GM10266 (cell line): ENCODE measurements at regions not wholly inside any gene's neighbourhood (a gene's known extent, or its start where the extent isn't known, plus 50 kb on each side); places are given as distances from the start of the nearest gene placed in this dataset.

Experiments
- DNase-seq: peaks from one replicate; pipeline ENCODE4 v3.0.0; 2012; ENCODE audit errors: extremely low spot score
- CTCF ChIP-seq: IDR thresholded peaks from 2 replicates; pipeline ENCODE4 v1.5.1; 2012; ENCODE audit warnings: mild to moderate bottlenecking, low read depth; ENCODE audit not compliant: control insufficient read depth, insufficient read depth; ENCODE audit errors: missing control alignments

- no peak for TF ChIP-seq CTCF
- DNase-seq = no peak
Measured at GRCh38 chr10:44822966-44823365, 88.2 kb upstream of the TMEM72 start.

GRCh38 chr10:44824607-44825006, 86.5 kb upstream of the TMEM72 start:
- TF ChIP-seq CTCF = no peak
- no peak for DNase-seq

DNA sequence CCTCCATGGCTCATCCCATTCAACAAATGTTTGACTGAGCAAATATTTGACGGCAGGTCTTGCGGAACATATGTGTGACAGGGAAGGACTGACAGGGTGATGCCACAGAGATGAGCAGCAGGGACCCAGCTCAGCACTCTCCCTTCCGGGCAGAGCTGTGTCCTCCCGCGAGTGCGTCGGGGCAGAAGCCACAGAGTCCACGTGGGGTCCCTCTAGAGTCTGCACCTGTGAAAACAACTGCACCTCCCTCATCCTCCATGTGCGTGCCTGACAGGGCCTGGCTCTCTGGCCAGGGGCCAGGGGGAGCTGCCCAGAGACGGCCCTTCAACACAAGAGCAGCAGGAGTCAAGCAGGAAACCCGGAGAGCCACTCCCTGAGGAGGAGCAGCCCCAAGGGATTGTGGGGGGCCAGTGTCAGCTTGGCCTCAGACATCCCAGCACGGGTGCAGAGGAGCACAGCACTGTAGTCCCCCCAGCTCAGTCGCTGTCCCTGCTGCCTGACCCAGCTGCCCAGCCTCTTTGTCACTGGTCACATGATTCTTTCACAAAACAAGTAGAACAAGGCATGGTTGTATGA, 83.6 kb upstream of the TMEM72 start:
- TF ChIP-seq CTCF = no peak
- no peak for DNase-seq

DNA sequence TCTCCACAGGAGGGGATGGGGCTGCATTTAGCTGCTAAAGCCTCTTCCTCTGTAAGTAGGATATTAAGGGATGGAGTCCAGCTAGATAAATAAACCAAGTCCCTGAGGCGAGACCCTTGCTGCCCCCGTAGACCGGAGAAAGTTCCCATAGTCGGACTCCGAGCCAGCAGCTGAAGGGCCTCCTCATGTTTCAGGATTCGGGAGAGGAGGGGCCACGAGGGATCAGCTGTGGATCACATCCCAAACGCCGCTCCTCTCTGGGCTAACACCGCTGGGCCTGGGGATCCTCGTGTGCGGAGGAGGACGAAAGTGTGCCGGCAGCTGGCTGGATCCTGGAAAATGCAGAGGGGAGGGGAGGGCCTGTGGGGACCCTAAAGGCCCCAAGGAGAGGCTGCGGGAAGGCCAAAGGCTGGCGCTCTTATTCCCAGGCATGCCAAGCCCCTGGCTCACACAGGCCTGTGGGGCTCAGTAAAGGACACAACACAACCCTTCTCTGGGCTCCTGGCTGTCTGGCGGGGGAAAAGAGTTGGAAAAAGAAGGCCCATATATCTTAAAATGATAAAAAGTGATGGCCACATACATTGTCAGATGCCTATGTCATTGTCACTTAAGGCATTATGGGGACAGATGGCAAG, 82.5 kb upstream of the TMEM72 start:
- no peak for DNase-seq
- no peak for TF ChIP-seq CTCF

DNA sequence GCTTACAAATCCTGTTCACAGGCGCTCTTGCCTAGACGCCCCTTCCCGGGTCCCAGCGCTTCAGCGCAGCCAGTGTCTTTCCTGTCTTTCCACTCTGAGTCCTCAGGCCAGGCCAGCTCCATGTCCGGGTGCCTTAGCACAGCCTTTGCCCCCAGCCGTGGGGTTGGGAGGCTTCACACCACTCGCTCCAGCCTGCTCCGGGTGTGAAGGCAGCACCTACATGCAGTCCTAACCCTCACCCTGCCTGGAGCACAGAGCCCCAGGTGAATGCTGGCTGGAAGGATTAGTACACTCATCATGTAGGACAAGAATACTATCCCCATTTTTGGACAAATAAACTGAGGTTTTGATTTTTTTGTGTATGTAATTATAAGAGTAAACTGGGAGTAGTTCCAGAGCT, 81.7 kb upstream of the TMEM72 start:
- no peak for DNase-seq
- TF ChIP-seq CTCF = no peak

DNA sequence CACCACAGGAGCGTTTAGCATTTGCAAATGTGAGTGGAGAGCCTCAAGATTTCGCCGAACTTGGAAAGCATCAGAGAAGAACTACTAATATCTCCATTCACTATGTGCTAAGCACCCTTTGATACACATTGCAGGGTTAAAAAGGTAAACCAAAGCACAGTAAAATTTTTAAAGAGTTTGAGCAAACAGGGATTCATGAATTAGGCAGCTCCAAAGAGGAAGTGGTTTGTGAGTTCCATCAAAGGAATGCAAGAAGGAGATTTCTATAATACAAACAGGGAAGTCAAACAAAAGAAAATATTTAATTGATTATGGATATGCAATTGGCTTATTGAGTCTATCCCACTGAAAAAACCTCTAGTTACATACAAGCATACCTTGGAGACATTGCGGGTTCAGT, 81.1 kb upstream of the TMEM72 start:
- DNase-seq = no peak
- no peak for TF ChIP-seq CTCF

GRCh38 chr10:44831581-44831980, 79.6 kb upstream of the TMEM72 start:
- TF ChIP-seq CTCF = no peak
- DNase-seq = no peak
